ENCODE measurements at regions not wholly inside any gene's neighbourhood (a gene's known extent, or its start where the extent isn't known, plus 50 kb on each side); places are given as distances from the start of the nearest gene placed in this dataset.
"Not testable (repeated sequence)": the region's sequence is repeated elsewhere in the genome, so short reads cannot be mapped to it uniquely, and the experiment has no call there.

GRCh38 chr4:115537387-115537786 lies 424.0 kb upstream of the NDST4 start:
- no peak for DNase-seq

DNA sequence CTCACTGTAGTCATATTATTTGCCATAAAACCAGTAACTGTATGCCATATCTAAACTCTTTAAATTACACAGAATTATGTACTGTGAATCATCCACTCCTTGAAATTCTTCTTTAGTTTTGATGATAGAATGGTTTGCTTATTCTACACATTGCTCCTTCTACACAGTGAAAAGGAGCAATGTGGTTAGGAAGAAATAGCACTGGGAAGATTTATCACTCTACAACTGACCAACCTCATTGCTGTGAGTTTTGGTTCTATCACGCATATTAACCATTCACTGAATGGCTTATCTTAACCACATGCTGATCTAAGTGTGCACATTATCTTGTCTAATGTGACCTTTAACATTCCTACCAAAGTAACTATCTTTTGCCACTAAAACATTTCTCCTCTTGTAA lies 415.7 kb upstream of the NDST4 start:
- no peak for DNase-seq

- not testable (repeated sequence) for DNase-seq
Measured at GRCh38 chr4:115519476-115519875, 406.1 kb upstream of the NDST4 start.

DNA sequence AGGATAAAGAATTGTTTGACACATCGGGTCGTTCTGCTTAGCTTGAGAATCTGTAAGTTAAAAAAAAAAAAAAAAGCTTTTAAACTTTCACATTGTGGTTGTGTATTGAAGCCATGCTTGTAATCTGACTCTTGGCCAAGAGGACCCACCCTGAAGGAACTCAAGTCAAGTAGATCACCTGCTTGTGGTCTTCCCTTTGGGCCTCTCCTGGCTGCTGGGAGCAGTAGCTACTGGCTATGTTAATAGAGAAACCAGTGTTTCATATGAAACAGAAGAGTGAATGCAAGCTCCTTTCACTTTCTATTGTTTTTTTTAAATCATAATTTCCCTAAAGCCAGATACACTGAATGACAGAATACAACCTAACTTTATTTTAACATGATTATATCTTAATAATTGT lies 402.4 kb upstream of the NDST4 start:
- DNase-seq = no peak

- DNase-seq = no peak
Measured at GRCh38 chr4:115515366-115515765, 401.9 kb upstream of the NDST4 start.

- DNase-seq = no peak
Measured at GRCh38 chr4:115514675-115515074, 401.3 kb upstream of the NDST4 start.

- DNase-seq = no peak
Measured at GRCh38 chr4:115505326-115505725, 391.9 kb upstream of the NDST4 start.

- no peak for DNase-seq
Measured at GRCh38 chr4:115501656-115502055, 388.2 kb upstream of the NDST4 start.

DNA sequence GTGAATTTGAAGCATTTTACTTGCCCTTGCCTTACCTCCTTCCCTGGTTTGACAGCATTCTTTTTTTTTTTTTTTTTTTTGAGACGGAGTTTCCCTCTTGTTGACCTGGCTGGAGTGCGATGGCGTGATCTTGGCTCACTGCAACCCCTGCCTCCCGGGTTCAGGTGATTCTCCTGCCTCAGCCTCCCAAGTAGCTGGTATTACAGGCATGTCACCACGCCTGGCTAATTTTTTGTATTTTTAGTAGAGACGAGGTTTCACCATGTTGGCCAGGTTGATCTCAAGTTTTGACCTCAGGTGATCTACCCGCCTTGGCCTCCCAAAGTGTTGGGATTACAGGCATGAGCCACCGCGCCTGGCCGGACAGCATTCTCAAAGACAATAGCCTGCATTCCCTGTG lies 380.4 kb upstream of the NDST4 start:
- not testable (repeated sequence) for DNase-seq

DNA sequence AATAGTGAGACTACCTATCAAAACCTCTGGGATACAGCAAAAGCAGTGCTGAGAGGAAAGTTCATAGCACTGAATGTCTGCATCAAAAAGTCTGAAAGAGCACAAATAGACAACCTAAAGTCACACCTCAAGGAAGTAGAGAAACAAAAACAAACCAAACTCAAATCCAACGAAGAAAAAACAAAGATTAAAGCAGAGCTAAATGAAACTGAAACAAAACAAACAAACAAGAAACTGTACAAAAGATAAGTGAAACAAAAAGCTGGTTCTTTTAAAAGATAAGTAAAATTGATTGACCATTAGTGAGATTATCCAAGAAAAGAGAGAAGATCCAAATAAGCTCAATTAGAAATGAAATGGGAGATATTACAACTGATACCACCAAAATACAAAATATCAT lies 378.3 kb upstream of the NDST4 start:
- DNase-seq = no peak

DNA sequence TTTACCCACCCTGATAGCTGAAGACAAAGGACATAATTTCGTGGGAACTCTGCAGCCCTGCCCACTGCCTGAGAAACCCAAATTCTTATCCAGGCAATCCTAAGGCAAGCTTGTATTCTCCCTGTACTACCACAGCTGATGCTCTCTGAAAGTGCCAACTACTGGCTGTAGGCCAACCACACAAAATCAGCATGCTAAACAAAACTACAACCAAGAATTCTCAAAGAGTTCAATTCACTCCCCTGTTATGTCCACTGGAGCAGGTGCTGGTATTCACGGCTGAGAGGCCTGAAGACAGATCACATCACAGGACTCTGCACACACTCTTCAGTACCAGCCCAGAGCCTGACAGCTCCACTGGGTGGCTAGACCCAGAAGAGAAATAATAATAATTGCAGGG lies 375.9 kb upstream of the NDST4 start:
- no peak for DNase-seq

DNA sequence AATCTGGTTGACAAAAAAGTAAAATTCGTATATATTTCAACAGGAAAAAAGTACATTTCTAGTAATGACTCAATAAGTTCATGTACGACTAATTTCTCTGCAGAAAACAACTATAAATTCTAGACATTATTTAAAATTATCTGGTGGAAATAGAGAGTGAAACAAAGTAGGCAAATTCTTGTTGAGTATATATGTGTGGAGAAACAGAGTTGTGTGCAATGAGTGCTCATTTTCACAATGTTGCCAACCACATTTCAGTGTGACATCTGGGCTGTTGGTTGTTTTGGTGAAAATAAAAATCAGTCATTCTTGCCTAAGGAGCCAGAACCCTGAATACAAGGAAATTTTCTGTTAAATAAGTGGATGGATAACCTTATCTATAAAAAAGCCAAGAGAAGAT lies 372.0 kb upstream of the NDST4 start:
- no peak for DNase-seq

- no peak for DNase-seq
Measured at GRCh38 chr4:115484479-115484878, 371.1 kb upstream of the NDST4 start.

GRCh38 chr4:115470763-115471162 lies 357.3 kb upstream of the NDST4 start:
- DNase-seq = no peak

DNA sequence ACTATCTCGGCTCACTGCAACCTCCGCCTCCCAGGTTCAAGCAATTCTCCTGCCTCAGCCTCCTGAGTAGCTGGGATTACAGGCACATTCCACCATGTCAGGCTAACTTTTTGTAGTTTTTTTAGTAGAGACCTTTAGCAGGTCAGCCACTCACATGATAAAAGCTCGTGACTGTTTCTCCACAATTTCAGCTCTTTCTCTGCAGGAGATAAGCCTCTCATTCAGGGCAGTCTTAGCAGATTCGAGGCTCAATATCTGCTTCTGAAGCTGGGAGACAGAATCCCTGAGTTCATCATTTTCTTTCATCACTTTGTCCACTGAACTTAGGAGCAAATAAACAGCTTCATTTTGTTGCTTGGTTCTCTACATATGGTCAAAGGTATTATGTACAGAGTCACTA lies 345.9 kb upstream of the NDST4 start:
- not testable (repeated sequence) for DNase-seq

- DNase-seq = no peak
Measured at GRCh38 chr4:115456231-115456630, 342.8 kb upstream of the NDST4 start.

DNA sequence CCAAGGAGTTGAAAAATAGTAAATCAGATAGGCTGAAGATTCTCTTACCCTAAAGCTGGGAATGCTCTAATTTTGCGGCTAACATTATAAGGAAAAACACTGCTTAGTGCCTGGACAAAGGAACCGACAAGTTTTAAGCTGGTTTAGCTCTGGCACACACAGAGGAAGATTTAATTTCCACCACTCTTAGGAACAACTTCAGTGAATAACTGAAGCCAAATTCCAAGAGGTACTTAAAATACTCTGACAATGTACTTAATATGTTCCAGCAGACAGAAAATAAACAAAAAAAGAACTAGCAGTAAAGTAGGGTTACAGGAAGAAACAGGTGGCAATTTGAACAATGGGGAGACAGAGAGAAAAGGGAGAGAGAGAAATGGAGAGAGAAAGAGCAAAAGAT lies 340.8 kb upstream of the NDST4 start:
- DNase-seq = no peak

DNA sequence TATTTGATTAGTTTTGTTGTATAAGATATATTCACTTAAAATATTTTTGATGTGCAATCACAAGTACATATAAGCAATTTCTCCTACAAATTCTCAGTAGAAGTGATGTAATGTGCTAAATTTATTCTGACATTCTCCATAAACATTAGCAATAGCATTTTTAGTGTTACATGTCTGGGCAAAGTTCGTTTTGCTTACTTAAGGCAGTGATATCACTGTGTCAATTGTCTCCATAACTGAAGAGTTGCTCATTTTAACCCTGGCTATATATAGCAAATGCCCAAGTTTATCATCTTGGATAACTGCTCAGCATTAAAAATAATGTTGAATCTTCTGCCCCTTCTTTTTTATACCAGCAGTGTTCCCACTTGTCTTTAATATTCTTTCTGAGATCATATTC lies 340.0 kb upstream of the NDST4 start:
- no peak for DNase-seq

- DNase-seq = not testable (repeated sequence)
Measured at GRCh38 chr4:115452229-115452628, 338.8 kb upstream of the NDST4 start.

GRCh38 chr4:115437739-115438138 lies 324.3 kb upstream of the NDST4 start:
- DNase-seq = no peak

DNA sequence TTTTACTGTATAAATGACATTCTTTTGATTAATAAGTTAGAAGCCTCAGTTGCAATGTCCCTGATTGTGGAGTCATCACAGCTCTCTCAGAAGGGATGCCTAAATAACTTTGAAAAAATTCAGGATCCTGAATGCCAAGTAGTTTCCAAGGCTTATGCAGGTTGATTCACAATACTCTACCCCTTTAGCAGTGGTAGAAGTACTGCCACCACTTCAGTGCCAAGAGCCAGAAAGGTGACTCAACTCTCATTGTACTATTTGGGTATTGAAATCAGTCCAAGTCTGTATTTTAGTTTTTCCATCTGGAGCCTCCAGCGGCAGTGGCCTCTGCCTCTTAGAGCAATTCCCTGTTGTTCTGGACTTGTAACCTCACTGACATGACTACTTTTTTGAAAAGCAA lies 320.1 kb upstream of the NDST4 start:
- no peak for DNase-seq

GRCh38 chr4:115430024-115430423 lies 316.6 kb upstream of the NDST4 start:
- DNase-seq = no peak

DNA sequence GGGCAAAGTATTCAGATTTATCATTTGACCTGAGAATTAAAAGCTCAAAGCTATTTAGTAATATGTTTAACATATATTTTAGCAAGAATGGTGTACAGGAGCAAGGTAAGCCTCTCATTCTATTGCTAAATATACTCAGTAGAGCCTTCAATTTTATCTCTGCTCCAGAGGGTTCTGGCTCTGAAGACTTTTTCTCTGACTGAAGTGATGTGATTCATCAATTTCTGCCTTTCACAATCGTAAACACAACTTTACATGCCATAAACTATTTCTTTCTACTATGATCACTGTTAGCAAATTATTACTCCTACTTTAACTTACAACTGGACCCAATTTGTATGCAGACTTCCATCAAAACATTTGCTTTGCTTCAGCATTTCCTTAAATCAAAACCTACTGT lies 315.0 kb upstream of the NDST4 start:
- DNase-seq = no peak

DNA sequence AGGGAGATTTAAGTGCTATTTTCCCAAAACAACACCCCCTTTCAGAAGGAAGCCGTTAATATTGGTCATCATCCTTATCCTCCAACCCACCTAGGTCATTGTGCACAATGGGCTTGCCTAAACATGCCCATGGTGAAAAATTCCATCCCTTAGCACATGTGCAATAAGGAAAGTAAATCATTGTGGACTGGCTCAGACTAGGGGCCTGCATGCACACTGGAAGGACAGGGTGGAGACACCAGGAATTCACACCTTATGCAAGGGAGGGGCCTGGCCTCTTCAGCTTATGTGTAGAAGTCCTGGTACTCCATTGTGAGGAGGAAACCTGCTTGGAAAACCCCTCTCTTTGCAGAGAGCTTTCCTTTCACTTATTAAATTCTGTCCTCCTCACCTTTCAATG lies 311.4 kb upstream of the NDST4 start:
- DNase-seq = no peak

DNA sequence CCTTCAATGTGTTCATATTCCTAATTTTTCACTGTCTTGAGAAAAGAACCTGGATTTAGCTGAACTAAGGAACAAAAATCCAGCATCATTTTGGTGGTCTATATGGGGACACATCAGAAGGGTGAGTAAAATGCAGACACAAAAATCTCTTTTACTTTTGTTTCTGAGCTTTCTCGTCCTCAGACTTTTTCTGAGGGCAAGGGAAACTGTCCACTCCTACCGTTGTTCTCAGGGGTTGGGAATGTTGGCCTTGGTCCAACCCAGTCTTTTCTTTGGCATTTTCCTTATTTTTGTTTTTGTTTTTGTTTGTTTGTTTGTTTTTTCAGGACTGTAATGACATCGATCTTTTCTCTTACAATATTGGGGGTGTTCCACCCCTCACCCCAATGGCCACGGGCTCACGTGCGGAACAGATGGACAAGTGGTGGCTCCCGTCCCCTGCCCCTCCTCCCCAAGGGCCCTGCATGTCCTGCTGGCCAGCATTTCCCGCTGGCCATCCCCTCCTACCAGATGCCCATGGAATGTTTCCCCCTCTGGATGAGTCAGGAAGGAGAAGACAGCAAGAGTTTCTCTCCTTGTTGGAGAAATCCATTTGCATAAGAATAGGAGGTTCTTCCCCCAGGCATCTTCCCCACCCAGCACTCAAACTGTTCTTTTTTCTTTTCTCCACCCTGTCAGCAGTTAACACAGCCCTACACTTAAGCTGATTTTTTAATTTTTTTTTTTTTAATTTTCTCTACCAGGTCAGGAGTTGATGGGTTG lies 305.4 kb upstream of the NDST4 start:
- no peak for DNase-seq

Measured in CD4-positive, alpha-beta T cell treated with Interleukin-6 for 4 hours (primary cell).